G401.6 (cell line): ENCODE measurements at regions not wholly inside any gene's neighbourhood (a gene's known extent, or its start where the extent isn't known, plus 50 kb on each side); places are given as distances from the start of the nearest gene placed in this dataset.

Experiments
- FAIRE-seq: peaks from 2 replicates; lab custom pipeline; 2012; peaks lifted over from hg19 to GRCh38; lab: Jason Lieb, UNC

- peak; percentile 17 for FAIRE-seq
Measured at GRCh38 chr6:127641905-127642304, 64.9 kb downstream of the C6orf58 start.
